WTC11 (cell line): ENCODE measurements at regions not wholly inside any gene's neighbourhood (a gene's known extent, or its start where the extent isn't known, plus 50 kb on each side); places are given as distances from the start of the nearest gene placed in this dataset.

Source experiments
- ATAC-seq: fragments of 200-7000 bp; cut with Tn5 transposase; 2 replicates; pipeline ENCODE4 v1.10.0; 2021; ENCODE audit warnings: mild to moderate bottlenecking, moderate library complexity
- CTCF ChIA-PET: fragments of 300-600 bp; sonication (Branson Sonifier 250); formaldehyde crosslinking; loops from one replicate; lab custom pipeline; 2021; ENCODE audit warnings: antibody characterized with exemption; lab: Charles Lee
- POLR2A ChIA-PET: fragments of 350-600 bp; sonication (Branson Sonifier 250); formaldehyde crosslinking; loops from one replicate; lab custom pipeline; 2021; ENCODE audit warnings: antibody characterized with exemption; lab: Charles Lee
- DNase-seq: peaks from one replicate; pipeline ENCODE4 v3.0.0; 2021; ENCODE audit warnings: low spot score
- H3K27ac Mint-ChIP-seq: 2 replicates; pipeline ENCODE4 v1.8.0; 2021; ENCODE audit warnings: mixed read lengths
- H3K27me3 Mint-ChIP-seq: 2 replicates; pipeline ENCODE4 v1.8.0; 2021; ENCODE audit warnings: low read depth, mild to moderate bottlenecking, moderate library complexity, mixed read lengths
- H3K36me3 Mint-ChIP-seq: 2 replicates; pipeline ENCODE4 v1.8.0; 2021; ENCODE audit warnings: mixed read lengths
- H3K4me1 Mint-ChIP-seq: 2 replicates; pipeline ENCODE4 v1.8.0; 2022; ENCODE audit warnings: mixed read lengths
- H3K4me3 Mint-ChIP-seq: 2 replicates; pipeline ENCODE4 v1.8.0; 2021; ENCODE audit warnings: mild to moderate bottlenecking, moderate library complexity, mixed read lengths
- H3K9me3 Mint-ChIP-seq: 2 replicates; pipeline ENCODE4 v1.8.0; 2021; ENCODE audit warnings: mixed read lengths
- ARID4B ChIP-seq: sonication (generic); formaldehyde crosslinking; IDR thresholded peaks from 2 replicates; pipeline ENCODE4 v1.8.0; 2023; ENCODE audit warnings: missing genetic modification reagents, mild to moderate bottlenecking, borderline replicate concordance
- ATF3 ChIP-seq: sonication (generic); formaldehyde crosslinking; conservative IDR thresholded peaks from 2 replicates; pipeline ENCODE4 v1.8.1; 2022; ENCODE audit warnings: mild to moderate bottlenecking, missing genetic modification reagents
- EMX1 ChIP-seq: fragments of 250-450 bp; sonication (Bioruptor Pico); IDR thresholded peaks from 2 replicates; pipeline ENCODE4 v1.8.0; 2021; ENCODE audit warnings: mild to moderate bottlenecking
- ETV6 ChIP-seq: sonication (generic); formaldehyde crosslinking; IDR thresholded peaks from 2 replicates; pipeline ENCODE4 v1.8.1; 2022; ENCODE audit warnings: mild to moderate bottlenecking, missing genetic modification reagents
- GABPB1 ChIP-seq: sonication (generic); formaldehyde crosslinking; IDR thresholded peaks from 2 replicates; pipeline ENCODE4 v1.8.1; 2023; ENCODE audit warnings: mild to moderate bottlenecking, missing genetic modification reagents
- GTF2I ChIP-seq: fragments of 250-450 bp; sonication (Bioruptor Pico); conservative IDR thresholded peaks from 2 replicates; pipeline ENCODE4 v1.4.0; 2021; ENCODE audit warnings: mild to moderate bottlenecking
- HMGA2 ChIP-seq: fragments of 250-450 bp; sonication (Bioruptor Pico); IDR thresholded peaks from 2 replicates; pipeline ENCODE4 v1.4.0; 2021; ENCODE audit warnings: mild to moderate bottlenecking, moderate library complexity
- NFATC4 ChIP-seq: fragments of 250-450 bp; sonication (Bioruptor Pico); IDR thresholded peaks from 2 replicates; pipeline ENCODE4 v1.9.0; 2021; ENCODE audit warnings: mild to moderate bottlenecking
- NFE2L1 ChIP-seq: sonication (generic); formaldehyde crosslinking; IDR thresholded peaks from 2 replicates; pipeline ENCODE4 v1.8.1; 2023; ENCODE audit warnings: missing genetic modification reagents
- NR1H2 ChIP-seq: sonication (generic); formaldehyde crosslinking; IDR thresholded peaks from 2 replicates; pipeline ENCODE4 v1.9.0; 2021; ENCODE audit warnings: mild to moderate bottlenecking, moderate library complexity, missing genetic modification reagents
- NR3C1 ChIP-seq: sonication (generic); formaldehyde crosslinking; conservative IDR thresholded peaks from 2 replicates; pipeline ENCODE4 v1.8.1; 2023; ENCODE audit warnings: low read depth, mild to moderate bottlenecking, missing genetic modification reagents
- OVOL2 ChIP-seq: fragments of 250-450 bp; sonication (Bioruptor Pico); IDR thresholded peaks from 2 replicates; pipeline ENCODE4 v1.9.0; 2021; ENCODE audit warnings: mild to moderate bottlenecking, borderline replicate concordance
- SOX15 ChIP-seq: fragments of 250-450 bp; sonication (Bioruptor Pico); IDR thresholded peaks from 2 replicates; pipeline ENCODE4 v1.9.0; 2021; ENCODE audit warnings: mild to moderate bottlenecking
- ZNF121 ChIP-seq: sonication (generic); formaldehyde crosslinking; IDR thresholded peaks from 2 replicates; pipeline ENCODE4 v1.8.0; 2023; ENCODE audit warnings: missing genetic modification reagents
- ZNF138 ChIP-seq: sonication (generic); formaldehyde crosslinking; conservative IDR thresholded peaks from 2 replicates; pipeline ENCODE4 v1.8.1; 2022; ENCODE audit warnings: mild to moderate bottlenecking, moderate library complexity, missing genetic modification reagents
- ZNF281 ChIP-seq: sonication (generic); formaldehyde crosslinking; IDR thresholded peaks from 2 replicates; pipeline ENCODE4 v1.8.0; 2023; ENCODE audit warnings: mild to moderate bottlenecking, missing genetic modification reagents
- ZNF396 ChIP-seq: fragments of 250-450 bp; sonication (Bioruptor Pico); IDR thresholded peaks from 2 replicates; pipeline ENCODE4 v1.8.0; 2021; ENCODE audit warnings: mild to moderate bottlenecking, moderate library complexity, borderline replicate concordance
- ZNF423 ChIP-seq: fragments of 250-450 bp; sonication (Bioruptor Pico); IDR thresholded peaks from 2 replicates; pipeline ENCODE4 v2.1.2; 2022; ENCODE audit warnings: mild to moderate bottlenecking, moderate library complexity
- TF ChIP-seq, protein P1 (sequence below): sonication (generic); formaldehyde crosslinking; IDR thresholded peaks from 2 replicates; pipeline ENCODE4 v1.8.1; 2022; ENCODE audit warnings: low read depth, missing genetic modification reagents, borderline replicate concordance
- TF ChIP-seq, protein P2 (sequence below): sonication (generic); formaldehyde crosslinking; IDR thresholded peaks from 2 replicates; pipeline ENCODE4 v1.8.1; 2023; ENCODE audit warnings: mild to moderate bottlenecking, missing genetic modification reagents, moderate library complexity
- TF ChIP-seq, protein P3 (sequence below): sonication (generic); formaldehyde crosslinking; IDR thresholded peaks from 2 replicates; pipeline ENCODE4 v1.8.1; 2022; ENCODE audit warnings: missing genetic modification reagents, borderline replicate concordance

- H3K27me3 Mint-ChIP-seq, result peaks cover 5% of the 10 kb centered on the region
- CTCF ChIA-PET, result no interaction called here
- H3K4me3 Mint-ChIP-seq, result no peak overlapping the region
- DNase-seq (no peak), ATAC-seq (no peak)
- POLR2A ChIA-PET, result no interaction called here
- peaks cover 36% of the 10 kb centered on the region for H3K9me3 Mint-ChIP-seq
- TF ChIP-seq OVOL2 (CRISPR knock-in tag) (no peak), SOX15 (CRISPR knock-in tag) (no peak)
- no peak overlapping the region for H3K27ac Mint-ChIP-seq
- H3K36me3 Mint-ChIP-seq, result peaks cover 19% of the 10 kb centered on the region
- peaks cover 5% of the 10 kb centered on the region for H3K4me1 Mint-ChIP-seq
These were observed 79.0 kb upstream of the TCF7L2 start for GRCh38 chr10:112871021-112871420.

GRCh38 chr10:112872728-112873127 is 77.3 kb upstream of the TCF7L2 start:
- peaks cover 31% of the 10 kb centered on the region for H3K9me3 Mint-ChIP-seq
- CTCF ChIA-PET, result interaction anchor here (1.0 to 1.1 kb wide), 3 partner anchors 61 to 116 kb away, joined by 3 to 5 read pairs (median 3); no protein-coding TSS in a partner anchor
- DNase-seq, result no peak
- TF ChIP-seq SOX15 (CRISPR knock-in tag) (no peak), ZNF138 (CRISPR knock-in tag) (no peak), ZNF423 (CRISPR knock-in tag) (no peak), NFE2L1 (CRISPR knock-in tag) (no peak), NFATC4 (no peak), GABPB1 (CRISPR knock-in tag) (no peak), NR1H2 (no peak), ZNF121 (CRISPR knock-in tag) (no peak), ZNF396 (CRISPR knock-in tag) (no peak), EMX1 (CRISPR knock-in tag) (no peak), ETV6 (CRISPR knock-in tag) (no peak), NR3C1 (CRISPR knock-in tag) (no peak), ATF3 (CRISPR knock-in tag) (no peak), HMGA2 (no peak), ARID4B (CRISPR knock-in tag) (no peak), ZNF281 (CRISPR knock-in tag) (no peak), GTF2I (CRISPR knock-in tag) (no peak)
- TF ChIP-seq, protein P1, sequence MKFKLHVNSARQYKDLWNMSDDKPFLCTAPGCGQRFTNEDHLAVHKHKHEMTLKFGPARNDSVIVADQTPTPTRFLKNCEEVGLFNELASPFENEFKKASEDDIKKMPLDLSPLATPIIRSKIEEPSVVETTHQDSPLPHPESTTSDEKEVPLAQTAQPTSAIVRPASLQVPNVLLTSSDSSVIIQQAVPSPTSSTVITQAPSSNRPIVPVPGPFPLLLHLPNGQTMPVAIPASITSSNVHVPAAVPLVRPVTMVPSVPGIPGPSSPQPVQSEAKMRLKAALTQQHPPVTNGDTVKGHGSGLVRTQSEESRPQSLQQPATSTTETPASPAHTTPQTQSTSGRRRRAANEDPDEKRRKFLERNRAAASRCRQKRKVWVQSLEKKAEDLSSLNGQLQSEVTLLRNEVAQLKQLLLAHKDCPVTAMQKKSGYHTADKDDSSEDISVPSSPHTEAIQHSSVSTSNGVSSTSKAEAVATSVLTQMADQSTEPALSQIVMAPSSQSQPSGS (CRISPR knock-in tag), result no peak
- TF ChIP-seq, protein P2, sequence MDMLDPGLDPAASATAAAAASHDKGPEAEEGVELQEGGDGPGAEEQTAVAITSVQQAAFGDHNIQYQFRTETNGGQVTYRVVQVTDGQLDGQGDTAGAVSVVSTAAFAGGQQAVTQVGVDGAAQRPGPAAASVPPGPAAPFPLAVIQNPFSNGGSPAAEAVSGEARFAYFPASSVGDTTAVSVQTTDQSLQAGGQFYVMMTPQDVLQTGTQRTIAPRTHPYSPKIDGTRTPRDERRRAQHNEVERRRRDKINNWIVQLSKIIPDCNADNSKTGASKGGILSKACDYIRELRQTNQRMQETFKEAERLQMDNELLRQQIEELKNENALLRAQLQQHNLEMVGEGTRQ (CRISPR knock-in tag), result no peak
- TF ChIP-seq, protein P3, sequence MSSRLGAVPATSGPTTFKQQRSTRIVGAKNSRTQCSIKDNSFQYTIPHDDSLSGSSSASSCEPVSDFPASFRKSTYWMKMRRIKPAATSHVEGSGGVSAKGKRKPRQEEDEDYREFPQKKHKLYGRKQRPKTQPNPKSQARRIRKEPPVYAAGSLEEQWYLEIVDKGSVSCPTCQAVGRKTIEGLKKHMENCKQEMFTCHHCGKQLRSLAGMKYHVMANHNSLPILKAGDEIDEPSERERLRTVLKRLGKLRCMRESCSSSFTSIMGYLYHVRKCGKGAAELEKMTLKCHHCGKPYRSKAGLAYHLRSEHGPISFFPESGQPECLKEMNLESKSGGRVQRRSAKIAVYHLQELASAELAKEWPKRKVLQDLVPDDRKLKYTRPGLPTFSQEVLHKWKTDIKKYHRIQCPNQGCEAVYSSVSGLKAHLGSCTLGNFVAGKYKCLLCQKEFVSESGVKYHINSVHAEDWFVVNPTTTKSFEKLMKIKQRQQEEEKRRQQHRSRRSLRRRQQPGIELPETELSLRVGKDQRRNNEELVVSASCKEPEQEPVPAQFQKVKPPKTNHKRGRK (CRISPR knock-in tag), result no peak
- TF ChIP-seq, all 79 proteins: peak for 0
- Mint-ChIP-seq H3K36me3 (peaks cover 15% of the 10 kb centered on the region), H3K27ac (no peak overlapping the region), H3K4me3 (no peak overlapping the region), H3K27me3 (peaks cover 9% of the 10 kb centered on the region), H3K4me1 (peaks cover 3% of the 10 kb centered on the region)
- ATAC-seq, result no peak
- POLR2A ChIA-PET, result no interaction called here
